Activated T-cell treated with anti-CD3 and anti-CD28 coated beads for 24 hours (primary cell): ENCODE measurements at regions not wholly inside any gene's neighbourhood (a gene's known extent, or its start where the extent isn't known, plus 50 kb on each side); places are given as distances from the start of the nearest gene placed in this dataset.

ENCODE experiments used
- DNase-seq: peaks from one replicate; pipeline ENCODE4 v3.0.0-alpha.2; 2020; ENCODE audit warnings: low read depth

DNA sequence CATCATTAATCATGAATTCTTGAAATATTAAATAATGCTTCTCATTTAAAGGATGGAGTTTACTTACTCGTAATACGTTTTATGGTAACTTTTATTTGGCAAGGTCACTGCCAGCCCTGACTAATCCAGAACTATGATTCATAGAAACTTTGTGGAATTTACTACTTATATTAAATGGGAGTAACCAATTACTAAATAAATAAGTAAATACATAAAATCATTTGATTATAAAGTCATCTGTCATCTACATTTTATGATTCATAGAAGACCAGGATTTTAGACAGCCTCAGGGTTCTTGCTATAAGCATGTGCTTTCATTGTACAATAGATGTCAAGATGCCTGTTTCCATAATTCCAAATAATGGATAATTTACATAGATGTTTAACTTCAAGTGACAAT lies 611.1 kb downstream of the TBC1D4 start:
- no peak for DNase-seq

DNA sequence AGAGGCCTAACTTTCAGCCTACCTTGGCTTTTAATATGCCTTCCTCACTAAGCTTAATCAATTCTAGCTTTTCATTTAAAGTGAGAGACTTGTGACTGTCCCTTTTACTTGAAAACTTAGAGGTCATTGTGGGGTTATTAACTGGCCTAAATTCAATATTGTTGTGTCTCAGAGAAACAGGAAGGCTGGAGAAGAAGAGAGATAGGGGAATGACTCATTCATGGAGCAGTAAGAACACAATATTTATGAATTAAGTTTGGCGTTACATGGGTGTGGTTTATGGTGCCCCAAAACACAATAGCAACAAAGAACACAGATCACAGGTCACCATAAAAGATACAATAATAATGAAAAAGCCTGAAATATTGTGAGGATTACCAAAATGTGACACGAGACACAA lies 612.1 kb downstream of the TBC1D4 start:
- no peak for DNase-seq

DNA sequence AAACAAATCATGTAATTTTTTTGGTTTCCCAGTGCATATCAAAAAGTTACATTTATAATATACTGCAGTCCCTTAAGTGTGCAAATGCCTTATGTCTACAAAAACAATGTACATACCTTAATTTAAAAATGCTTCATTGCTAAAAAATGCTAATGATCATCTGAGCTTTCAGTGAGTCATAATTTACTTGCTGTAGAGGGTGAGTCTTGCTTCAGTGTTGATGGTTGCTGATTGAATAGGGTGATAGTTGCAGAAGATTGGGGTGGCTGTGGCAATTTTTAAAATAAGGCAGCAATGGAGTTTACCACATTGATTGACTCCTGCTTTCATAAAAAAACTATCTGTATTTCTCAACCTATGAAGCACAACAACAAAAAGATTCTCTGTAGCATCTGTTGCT lies 613.9 kb downstream of the TBC1D4 start:
- no peak for DNase-seq

DNA sequence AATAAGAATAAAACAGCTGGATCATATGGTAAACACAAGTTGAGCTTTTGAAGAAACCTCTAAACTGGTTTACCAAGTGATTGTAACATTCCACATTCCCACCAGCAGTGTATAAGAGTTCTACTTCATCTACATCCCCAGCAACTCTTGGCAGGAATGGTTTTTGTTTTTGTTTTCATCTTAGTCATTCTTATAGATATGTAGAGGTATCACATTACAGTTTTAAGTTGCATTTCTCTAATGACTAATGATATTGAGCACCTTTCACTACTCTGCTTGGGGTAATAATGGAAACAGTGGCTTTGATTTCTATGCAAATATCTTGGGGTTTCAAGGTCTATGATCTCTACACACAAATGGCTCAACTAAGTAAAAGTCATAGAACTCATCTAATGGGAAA lies 614.5 kb downstream of the TBC1D4 start:
- no peak for DNase-seq

DNA sequence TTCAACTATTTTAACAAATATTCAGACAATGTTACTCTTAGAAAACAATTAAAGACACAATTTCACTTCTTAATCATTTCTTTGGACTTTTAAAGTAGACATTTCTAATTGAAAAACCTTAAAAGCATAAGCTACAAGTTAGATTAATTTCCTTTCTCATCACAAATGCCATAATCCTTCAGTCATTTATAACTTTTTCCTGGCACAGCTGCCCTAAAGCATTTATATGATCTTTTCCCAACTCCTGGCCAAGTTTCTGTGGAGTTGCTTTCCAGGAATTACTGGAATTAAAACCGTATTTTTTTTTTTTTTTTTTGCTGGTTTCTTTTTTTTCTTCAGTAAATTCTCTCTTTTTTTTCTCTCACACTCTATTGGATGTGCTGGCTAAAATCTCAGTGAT lies 615.9 kb downstream of the TBC1D4 start:
- no peak for DNase-seq

DNA sequence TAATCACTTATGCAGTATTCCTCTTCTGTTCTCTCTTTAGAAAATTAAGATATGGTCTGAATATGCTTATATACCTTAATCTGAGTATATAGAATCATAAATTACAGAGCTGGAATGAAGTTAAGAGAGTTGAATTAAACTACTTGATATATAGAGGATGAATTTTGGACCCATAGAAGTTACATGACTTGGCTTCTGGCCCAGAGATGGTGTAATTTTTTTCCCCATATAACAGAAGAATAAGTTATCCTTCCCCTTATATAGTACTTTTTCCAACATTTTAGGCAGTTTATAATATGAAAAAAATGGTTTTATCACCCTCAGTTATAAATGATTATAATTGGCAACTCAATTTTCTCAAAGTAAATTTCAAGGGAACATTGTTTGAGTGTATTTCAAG lies 616.3 kb downstream of the TBC1D4 start:
- DNase-seq = no peak

DNA sequence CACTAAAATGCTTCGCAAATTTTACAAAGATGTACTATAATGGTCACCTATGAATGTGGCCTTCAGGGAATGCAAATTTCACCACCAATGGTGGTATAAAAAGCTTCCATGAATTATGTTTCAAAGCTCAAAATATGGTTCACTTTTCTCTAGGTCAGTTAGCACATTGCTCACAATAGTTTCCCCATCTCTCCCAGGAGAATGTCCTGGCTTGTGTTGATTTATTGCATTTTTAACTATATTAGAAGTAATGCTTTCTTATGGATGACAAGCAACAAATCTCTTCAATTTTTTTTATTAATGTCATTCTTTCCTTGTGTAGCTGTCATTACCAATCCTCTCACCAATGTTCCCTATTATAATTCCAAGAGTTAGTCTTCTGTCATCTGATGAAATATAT lies 621.2 kb downstream of the TBC1D4 start:
- DNase-seq = no peak

DNA sequence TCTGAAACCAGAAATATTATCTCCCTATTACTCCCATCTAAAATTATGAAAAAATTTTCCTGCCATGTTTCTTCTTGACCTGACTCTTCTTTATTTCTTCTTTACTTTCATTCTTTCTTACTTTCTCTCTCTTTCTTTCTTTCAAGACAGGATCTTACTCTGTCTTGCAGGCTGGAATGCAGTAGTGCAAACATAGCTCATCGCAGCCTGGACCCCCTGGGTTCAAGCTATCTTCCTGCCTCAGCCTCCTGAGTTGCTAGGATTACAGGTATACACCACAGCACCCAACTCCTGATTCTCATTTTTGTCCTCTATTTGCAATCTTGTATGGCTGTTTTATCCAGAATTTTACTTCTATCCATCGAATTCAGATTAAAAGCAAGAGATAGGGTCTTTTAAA lies 631.1 kb downstream of the TBC1D4 start:
- no peak for DNase-seq

DNA sequence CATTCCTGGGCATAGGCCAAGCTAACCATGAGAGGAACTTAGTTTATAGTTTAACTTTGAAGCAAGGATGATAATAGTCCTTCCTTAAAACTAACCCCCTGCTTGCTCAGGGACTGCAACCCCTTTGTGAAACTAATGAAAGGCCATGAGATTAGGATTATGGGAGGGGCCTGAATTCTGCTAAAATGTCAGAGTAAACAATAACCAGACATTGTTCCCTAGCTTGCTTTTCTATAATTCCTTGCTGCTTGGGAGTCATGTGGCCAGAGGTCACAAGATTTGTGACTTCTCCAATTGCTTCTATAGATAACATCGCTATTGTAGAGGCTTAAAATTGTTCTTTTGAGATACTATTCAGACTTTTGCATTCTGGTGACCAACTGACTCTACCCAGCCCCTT lies 634.0 kb downstream of the TBC1D4 start:
- no peak for DNase-seq

DNA sequence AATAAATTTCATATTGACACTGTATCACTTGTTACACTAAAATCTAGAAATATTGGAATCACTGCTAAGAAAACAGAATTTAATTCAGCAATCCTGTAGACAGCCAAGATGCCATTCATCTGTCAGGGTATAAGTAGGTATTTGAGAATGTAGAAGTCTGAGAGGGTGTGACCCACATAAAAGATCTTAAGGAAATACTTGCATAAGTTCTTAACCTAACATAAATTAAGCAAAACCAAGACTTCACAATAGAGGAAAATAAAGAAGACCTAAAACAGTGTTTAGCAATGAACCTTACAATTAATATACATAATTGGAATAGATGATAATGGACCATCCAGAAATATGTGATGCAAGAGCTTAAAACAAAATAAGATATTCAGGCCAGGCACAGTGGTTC lies 636.2 kb downstream of the TBC1D4 start:
- no peak for DNase-seq

DNA sequence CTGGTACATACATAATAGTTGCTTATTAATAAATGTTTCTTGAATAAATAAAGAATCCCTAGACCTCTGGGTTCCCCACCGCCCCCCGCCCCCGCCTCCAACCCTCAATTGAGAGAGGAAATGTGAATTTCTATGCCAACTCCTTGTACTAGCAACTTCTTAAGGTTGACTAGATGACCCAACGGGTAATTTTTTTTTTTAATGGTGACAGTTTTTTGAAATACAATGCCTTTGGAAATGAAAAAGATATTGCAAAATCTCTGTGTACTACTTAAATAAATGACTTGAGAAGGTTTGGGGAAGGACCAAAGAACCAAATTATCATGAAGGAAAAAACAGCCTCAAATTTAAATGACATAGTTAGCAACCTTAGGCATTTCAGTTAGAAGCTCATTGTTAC lies 640.3 kb downstream of the TBC1D4 start:
- DNase-seq = no peak

DNA sequence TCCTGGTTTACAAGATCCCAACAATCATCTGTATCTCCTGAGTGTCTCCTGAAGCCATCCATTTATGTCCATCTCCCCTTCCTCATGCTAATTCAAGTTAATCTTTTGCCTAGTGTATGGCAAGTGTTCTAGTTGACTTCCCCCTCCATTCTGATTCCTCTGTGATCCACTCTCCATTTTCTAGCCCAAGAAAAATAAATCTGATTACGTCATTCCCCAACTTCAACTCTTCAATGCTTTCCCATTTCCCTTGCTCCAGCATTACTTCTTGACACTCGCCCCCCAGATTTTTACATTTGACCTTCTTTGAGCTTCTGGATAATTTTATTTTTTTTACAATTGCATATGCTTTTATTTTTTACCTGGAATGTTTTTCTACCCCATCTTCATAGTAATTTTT lies 640.8 kb downstream of the TBC1D4 start:
- no peak for DNase-seq

DNA sequence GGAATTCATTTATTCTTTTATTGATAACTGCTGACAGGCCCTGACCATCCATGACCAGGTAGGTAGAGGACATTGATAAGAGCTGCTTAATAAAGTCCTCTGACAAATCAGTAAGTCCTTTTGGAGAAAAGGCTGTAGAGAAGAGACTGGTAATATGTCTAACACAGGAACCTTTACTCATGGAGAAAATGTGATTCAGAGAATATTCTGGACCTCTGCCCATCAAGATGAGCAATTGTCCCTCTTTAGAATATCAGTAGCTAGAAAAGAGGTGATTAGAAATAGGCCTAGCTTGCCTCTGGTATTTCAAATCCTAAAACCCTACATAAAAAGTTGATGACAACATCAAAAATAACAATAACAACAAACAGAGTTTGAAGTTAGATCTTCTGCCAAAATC lies 642.3 kb downstream of the TBC1D4 start:
- DNase-seq = no peak

DNA sequence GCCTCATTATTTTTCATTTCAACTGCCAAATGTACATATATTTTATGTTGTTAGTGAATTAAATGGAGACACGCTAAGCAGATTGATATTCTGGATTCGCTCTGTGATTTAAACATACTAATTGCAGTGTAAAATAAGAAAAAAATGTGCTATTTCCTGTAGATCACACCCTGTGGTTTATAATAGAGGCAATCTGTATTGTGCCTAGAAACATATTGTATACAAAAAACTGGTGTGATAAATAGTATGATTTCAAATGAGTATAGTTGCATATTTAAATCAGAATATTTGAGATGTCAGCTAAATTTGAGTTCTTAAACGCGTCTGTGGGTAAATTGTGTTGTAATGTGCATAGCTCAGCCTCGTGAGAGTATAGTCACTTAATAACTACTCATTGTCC lies 643.9 kb downstream of the TBC1D4 start:
- no peak for DNase-seq

DNA sequence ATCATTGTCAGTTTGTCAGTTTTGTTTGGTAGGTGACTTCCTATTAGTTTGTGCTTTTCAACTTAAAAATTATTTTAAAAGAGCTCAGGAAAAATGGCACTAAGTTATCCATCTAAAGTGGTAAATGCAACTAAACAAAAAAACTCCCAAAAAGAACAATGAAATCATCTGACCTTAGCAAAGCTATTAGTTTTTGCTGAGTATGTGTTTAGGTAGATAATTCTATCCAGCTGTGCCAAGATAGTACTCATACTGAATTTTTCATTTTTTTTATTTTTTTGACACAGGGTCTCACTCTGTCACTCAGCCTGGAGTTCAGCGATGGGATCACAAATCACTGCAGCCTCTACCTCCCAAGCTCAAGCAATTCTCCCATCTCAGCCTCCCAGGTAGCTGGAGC lies 645.3 kb downstream of the TBC1D4 start:
- no peak for DNase-seq

DNA sequence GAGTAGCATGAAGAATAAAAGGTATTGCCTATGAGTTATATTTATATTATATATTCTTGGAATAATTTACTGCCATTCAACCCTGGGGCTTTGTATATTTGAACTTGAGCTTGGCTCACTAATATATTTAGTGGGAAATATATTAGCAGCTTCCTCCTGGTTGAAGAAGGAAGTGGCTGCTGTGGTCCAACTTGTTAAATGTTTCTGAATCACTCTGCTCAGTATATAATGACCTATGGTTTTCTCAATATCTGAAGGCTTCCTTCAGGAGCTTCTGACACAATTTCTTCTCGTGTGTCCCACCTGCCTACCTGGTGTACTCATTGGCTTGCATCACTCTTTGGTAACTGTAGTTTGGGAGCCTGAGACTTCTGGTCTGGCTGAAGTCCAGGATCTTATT lies 646.4 kb downstream of the TBC1D4 start:
- no peak for DNase-seq

DNA sequence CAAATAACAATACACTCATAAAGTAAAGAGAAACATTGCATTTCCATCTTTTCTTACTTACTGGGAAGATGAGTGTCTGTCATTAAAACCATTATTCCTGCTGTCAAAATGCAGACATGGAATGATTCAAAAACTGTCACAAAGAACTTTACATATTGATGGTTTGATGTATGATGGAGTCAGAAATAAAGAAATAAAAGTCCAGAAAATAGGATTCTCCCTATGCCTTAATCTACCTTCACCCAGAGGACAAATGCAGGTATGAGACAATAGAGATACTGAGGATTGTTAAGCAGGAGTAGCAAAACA lies 656.1 kb downstream of the TBC1D4 start:
- DNase-seq = no peak

DNA sequence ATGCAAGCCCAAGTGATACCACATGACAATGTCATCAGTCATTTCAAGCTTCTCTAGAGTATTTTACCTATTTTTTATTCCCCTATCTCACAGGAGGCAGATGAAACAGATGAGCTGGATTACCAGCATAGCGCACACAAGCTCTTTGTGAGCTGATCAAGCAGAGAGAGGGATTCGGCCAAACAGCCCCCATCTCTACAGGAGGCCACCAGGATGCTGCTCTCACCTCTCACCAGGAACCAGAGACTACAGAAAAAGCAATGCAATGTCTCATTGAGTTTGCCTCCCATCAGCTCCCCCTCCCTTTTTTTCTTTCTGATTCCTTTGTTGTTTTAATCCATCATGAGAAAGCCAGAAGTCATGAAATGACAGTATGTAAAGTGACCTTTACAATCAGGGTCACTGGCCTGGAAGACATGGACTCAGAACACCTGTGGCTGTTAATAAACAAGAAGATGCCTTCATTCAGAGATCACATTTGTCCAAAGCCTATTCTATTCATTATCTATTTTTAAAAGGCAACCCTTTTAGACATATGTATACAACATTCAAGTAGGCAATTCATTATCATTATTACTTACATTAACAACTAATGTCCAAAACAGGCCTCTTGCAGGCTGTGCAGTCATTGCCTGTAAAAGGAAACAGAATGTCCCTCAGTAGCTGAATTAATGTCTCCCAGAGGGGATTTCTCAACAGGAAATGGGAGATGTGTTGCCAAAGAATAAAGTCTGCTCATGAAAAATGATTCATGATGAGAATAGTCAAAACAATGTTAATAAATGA lies 656.6 kb downstream of the TBC1D4 start:
- DNase-seq = no peak

DNA sequence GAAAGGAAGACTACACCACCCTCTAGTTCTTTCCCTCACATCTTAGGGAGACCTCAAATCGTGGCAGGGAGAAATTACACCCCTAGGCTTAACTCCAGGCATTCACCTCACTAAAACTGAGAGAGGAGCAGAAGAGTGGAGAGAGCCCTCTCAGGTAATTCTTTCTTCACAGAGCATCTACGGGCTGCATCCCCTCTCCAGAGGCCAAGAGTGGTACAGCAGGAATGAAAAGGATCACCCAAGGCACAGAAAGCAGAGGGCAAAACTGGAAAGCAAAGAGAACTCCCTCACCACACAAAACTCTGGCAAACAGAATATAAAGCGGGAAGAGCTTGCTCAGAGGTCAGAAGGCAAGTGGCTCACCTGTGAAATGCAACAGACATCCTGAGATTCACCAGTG lies 661.2 kb downstream of the TBC1D4 start:
- DNase-seq = no peak

DNA sequence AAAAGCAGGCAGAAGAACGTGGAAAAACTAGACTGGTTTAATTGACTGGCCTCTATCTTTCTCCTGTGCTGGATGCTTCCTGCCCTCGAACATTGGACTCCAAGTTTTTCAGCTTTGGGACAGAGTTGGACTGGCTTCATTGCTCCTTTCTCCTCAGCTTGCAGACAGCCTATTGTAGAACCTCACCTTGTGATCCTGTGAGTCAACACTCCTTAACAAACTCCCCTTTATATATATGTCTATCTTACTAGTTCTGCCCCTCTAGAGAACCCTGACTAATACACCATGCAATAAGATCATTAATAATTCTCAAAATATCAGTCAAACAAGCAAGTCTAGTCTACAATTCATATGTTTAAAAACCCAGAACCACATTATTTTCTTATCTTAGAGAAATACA lies 662.4 kb downstream of the TBC1D4 start:
- DNase-seq = no peak

DNA sequence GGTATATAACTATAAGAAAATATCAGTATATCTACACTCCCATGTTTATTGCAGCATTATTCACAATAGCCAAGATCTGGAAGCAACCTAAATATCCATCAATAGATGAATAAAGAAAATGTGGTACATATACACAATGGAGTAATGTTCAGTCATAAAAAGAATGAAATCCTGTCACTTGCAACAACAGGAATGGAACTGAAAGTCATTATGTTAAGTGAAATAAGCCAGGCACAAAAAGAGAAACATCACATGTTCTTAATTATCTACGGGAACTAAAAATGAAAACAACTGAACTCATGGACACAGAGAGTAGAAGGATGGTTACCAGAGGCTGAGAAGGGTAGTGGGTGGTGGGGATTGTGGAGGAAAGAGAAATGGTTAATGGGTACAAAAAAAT lies 665.2 kb downstream of the TBC1D4 start:
- DNase-seq = no peak

DNA sequence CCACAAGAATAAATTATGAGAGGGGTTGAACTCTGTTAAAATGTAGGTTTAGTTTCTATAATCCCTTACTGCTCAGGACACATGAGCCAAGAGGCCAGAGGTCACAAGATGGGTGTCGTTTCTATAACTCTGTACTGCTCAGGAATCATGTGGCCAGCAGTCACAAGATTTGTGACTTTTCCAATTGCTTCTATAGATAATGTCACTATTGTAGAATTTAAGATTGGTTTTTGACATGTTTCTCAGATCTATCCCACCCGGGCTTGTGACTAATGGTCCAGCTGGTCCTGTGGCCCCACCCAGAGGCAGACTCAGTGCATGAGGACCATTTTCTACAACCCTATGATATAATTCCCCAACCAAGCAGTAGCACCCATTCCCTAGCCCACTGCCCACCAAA lies 662.0 kb upstream of the KLF12 start:
- DNase-seq = no peak

DNA sequence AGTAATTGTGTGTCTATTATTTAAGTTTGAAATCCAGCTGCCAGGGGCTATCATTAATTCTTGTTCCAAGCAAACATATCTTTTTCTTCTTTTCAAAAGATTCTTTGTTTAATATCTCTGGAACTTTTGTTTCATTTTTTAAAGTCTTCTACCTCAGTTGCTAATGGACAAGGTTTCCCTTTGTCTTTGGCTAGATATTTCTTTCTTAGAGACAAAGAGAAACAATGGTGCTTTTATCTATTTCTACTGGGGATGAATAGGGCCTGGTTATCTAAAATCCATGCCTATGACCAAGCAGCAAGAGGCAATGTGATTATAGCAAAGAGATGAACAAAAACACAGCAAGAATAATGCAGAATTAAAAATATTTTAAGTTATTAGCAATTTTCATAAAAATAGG lies 661.3 kb upstream of the KLF12 start:
- DNase-seq = no peak

DNA sequence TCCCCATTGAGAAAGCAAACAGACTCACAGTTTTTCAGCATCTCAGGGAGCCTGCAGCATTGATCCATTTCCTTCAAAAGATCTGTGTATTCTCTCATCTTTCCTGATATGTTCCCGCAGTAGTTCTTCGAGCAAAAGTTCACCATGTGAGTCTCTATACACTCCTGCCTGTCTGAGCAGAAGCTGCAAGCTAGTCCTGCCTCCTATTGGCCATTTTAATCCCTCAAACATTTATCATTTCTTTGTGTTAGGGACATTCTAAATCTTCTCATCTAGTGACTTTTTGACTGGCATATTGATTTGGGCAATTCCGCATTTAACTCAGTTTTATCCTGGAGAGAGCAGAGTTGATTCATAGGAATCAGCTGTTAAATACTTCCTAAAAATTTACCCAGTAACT lies 660.4 kb upstream of the KLF12 start:
- DNase-seq = no peak

DNA sequence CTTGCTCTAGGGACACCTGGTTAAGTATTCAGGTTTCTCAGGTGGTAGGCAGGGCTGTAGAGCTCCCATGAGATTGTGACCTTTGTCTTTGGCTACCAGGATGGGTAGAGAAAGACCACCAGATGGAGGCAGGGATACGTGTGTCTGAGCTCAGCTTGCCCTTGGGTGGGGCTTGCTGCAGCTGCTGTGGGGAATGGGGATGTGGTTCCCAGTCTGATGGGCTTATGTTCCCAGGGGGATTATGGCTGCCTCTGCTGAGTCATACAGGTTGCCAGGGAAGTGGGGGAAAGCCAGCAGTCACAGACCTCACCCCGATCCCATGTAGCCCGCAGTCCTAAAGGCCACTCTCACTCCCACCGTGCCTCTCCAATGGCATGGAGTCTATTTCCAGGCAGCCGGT lies 659.9 kb upstream of the KLF12 start:
- DNase-seq = no peak
